Aorta (tissue), 5 donors: ENCODE measurements at regions not wholly inside any gene's neighbourhood (a gene's known extent, or its start where the extent isn't known, plus 50 kb on each side); places are given as distances from the start of the nearest gene placed in this dataset.

Experiments used
- ATAC-seq: fragments of 200-7000 bp; cut with Tn5 transposase; one replicate; pipeline ENCODE4 v1.9.1; 2022; ENCODE audit warnings: moderate library complexity; ENCODE audit not compliant: low FRiP score
- DNase-seq, 2 donors: peaks; one replicate each; pipeline ENCODE4 v3.0.0-alpha.2; 2020
- H3K27ac ChIP-seq, 2 donors: one replicate each; pipeline ENCODE4 v1.5.1; 2013; ENCODE audit warnings: low read length in 2 of 2, mild to moderate bottlenecking in 2 of 2, moderate library complexity in 2 of 2, control low read depth in 1 of 2, inconsistent platforms in 1 of 2, low read depth in 1 of 2
- H3K27me3 ChIP-seq, 2 donors: one replicate each; pipeline ENCODE4 v1.6.1; 2013; ENCODE audit warnings: control low read depth in 1 of 2, low read length in 1 of 2, mild to moderate bottlenecking in 1 of 2, moderate library complexity in 1 of 2; ENCODE audit not compliant: insufficient read depth in 2 of 2, control insufficient read depth in 1 of 2
- H3K36me3 ChIP-seq, 2 donors: one replicate each; pipeline ENCODE4 v1.6.1; 2013; ENCODE audit warnings: control low read depth in 1 of 2, low read length in 1 of 2, mild to moderate bottlenecking in 1 of 2; ENCODE audit not compliant: insufficient read depth in 2 of 2, control insufficient read depth in 1 of 2
- H3K4me1 ChIP-seq, 2 donors: one replicate each; pipeline ENCODE4 v1.6.1; 2013; ENCODE audit warnings: low read length in 2 of 2, control low read depth in 1 of 2, mild to moderate bottlenecking in 1 of 2, moderate library complexity in 1 of 2; ENCODE audit not compliant: insufficient read depth in 2 of 2, control insufficient read depth in 1 of 2
- H3K4me3 ChIP-seq, 2 donors: one replicate each; pipeline ENCODE4 v1.5.1; 2013; ENCODE audit warnings: low read length in 2 of 2, control low read depth in 1 of 2, mild to moderate bottlenecking in 1 of 2
- H3K9me3 ChIP-seq: one replicate; pipeline ENCODE4 v1.6.1; 2013; ENCODE audit warnings: mild to moderate bottlenecking, low read length; ENCODE audit not compliant: control insufficient read depth
- WGBS, 2 donors: extraction: QIAGEN DNeasy Blood & Tissue Kit; methylation state at CpG; one replicate each; pipeline ENCODE4 v1.1.7; 2013; 5-methylcytosine and 5-hydroxymethylcytosine counted together
- intact Hi-C, 2 donors: fragments of 100-400 bp; cut with DNase I; formaldehyde crosslinking; loops; one replicate each; pipeline versions ENCODE4 v1.14.2 to v1.15.0; 2022
- donor health status: healthy with polysubstance abuse.
- donor health status: Bipolar disorder and iron deficiency.
- donor health status: DM: no; HTN: no; CAD: no.
- donor health status: DM: no; HTN: no; CAD: no.
- donor health status: DM: yes; HTN: yes; CAD: no.

GRCh38 chr18:26746826-26747475 lies 118.6 kb downstream of the AQP4 start:
- Histone ChIP-seq H3K4me3 (no peak overlapping the region), H3K9me3 (peaks cover 2% of the 10 kb centered on the region), H3K36me3 (no peaks in the 10 kb centered on the region), H3K27ac (no peak overlapping the region), H3K27me3 (no peaks in the 10 kb centered on the region), H3K4me1 (no peaks in the 10 kb centered on the region)
- no peak for DNase-seq
- ATAC-seq: no peak
- intact Hi-C loops: no loop called here
- WGBS, 2 donors: 31 to 32% methylated on average over 10 of the region's 10 CpGs

- Histone ChIP-seq H3K9me3 (peaks cover 2% of the 10 kb centered on the region), H3K4me1 (no peaks in the 10 kb centered on the region), H3K27me3 (no peaks in the 10 kb centered on the region), H3K4me3 (no peak overlapping the region), H3K36me3 (no peaks in the 10 kb centered on the region), H3K27ac (no peak overlapping the region)
- intact Hi-C loops: no loop called here
- no peak for DNase-seq
- ATAC-seq: no peak
- WGBS, 2 donors: 3 to 9% methylated on average over 5 of the region's 5 CpGs
These were observed 119.1 kb downstream of the AQP4 start for GRCh38 chr18:26746398-26746797.

GRCh38 chr18:26745288-26746181 lies 120.0 kb downstream of the AQP4 start:
- H3K27me3 ChIP-seq: no peaks in the 10 kb centered on the region
- intact Hi-C loops: no loop called here
- no peak overlapping the region for H3K27ac ChIP-seq
- WGBS, 2 donors: 56 to 64% methylated on average over 6 of the region's 6 CpGs
- ATAC-seq (no peak), DNase-seq (no peak)
- no peaks in the 10 kb centered on the region for H3K4me1 ChIP-seq
- H3K9me3 ChIP-seq: peaks cover 2% of the 10 kb centered on the region
- H3K36me3 ChIP-seq: no peaks in the 10 kb centered on the region
- H3K4me3 ChIP-seq: no peak overlapping the region

GRCh38 chr18:26741758-26742157 lies 123.7 kb downstream of the AQP4 start:
- WGBS, 2 donors: 90 to 91% methylated on average over 3 of the region's 3 CpGs

GRCh38 chr18:26741048-26741447 lies 124.5 kb downstream of the AQP4 start:
- no peaks in the 10 kb centered on the region for H3K27me3 ChIP-seq
- H3K27ac ChIP-seq: no peak overlapping the region
- ATAC-seq (no peak), DNase-seq (no peak)
- no peaks in the 10 kb centered on the region for H3K4me1 ChIP-seq
- no peak overlapping the region for H3K4me3 ChIP-seq
- peaks cover 2% of the 10 kb centered on the region for H3K9me3 ChIP-seq
- H3K36me3 ChIP-seq: no peaks in the 10 kb centered on the region
- intact Hi-C loops: no loop called here
- 81 to 84% methylated on average over 1 of the region's 1 CpG for WGBS, 2 donors

More at GRCh38 chr18:26741758-26742157, 123.7 kb downstream of the AQP4 start:
- Histone ChIP-seq H3K4me1 (no peaks in the 10 kb centered on the region), H3K36me3 (no peaks in the 10 kb centered on the region), H3K27ac (no peak overlapping the region), H3K4me3 (no peak overlapping the region), H3K27me3 (no peaks in the 10 kb centered on the region), H3K9me3 (peaks cover 2% of the 10 kb centered on the region)
- ATAC-seq: no peak
- intact Hi-C loops: no loop called here
- DNase-seq: no peak

GRCh38 chr18:26740396-26740795 lies 125.1 kb downstream of the AQP4 start:
- Histone ChIP-seq H3K9me3 (peaks cover 2% of the 10 kb centered on the region), H3K4me3 (no peak overlapping the region), H3K27ac (no peak overlapping the region), H3K4me1 (no peaks in the 10 kb centered on the region), H3K36me3 (no peaks in the 10 kb centered on the region), H3K27me3 (no peaks in the 10 kb centered on the region)
- WGBS, 2 donors: 81 to 88% methylated on average over 2 of the region's 2 CpGs
- no peak for DNase-seq
- intact Hi-C loops: no loop called here
- ATAC-seq: no peak

- no peaks in the 10 kb centered on the region for H3K9me3 ChIP-seq
- H3K27me3 ChIP-seq: no peaks in the 10 kb centered on the region
- H3K4me3 ChIP-seq: no peak overlapping the region
- H3K27ac ChIP-seq: no peak overlapping the region
- intact Hi-C loops: no loop called here
- DNase-seq (no peak), ATAC-seq (no peak)
- H3K36me3 ChIP-seq: no peaks in the 10 kb centered on the region
- H3K4me1 ChIP-seq: no peaks in the 10 kb centered on the region
- 88 to 89% methylated on average over 3 of the region's 3 CpGs for WGBS, 2 donors
These were observed 126.8 kb downstream of the AQP4 start for GRCh38 chr18:26738706-26739105.

GRCh38 chr18:26736301-26736700 lies 129.2 kb downstream of the AQP4 start:
- WGBS, 2 donors: 95 to 96% methylated on average over 1 of the region's 1 CpG
- intact Hi-C loops: no loop called here
- Histone ChIP-seq H3K27me3 (no peaks in the 10 kb centered on the region), H3K9me3 (no peaks in the 10 kb centered on the region), H3K27ac (no peak overlapping the region), H3K4me3 (no peak overlapping the region), H3K4me1 (no peaks in the 10 kb centered on the region), H3K36me3 (no peaks in the 10 kb centered on the region)
- DNase-seq (no peak), ATAC-seq (no peak)

GRCh38 chr18:26734760-26735159 lies 130.7 kb downstream of the AQP4 start:
- Histone ChIP-seq H3K9me3 (no peaks in the 10 kb centered on the region), H3K4me1 (no peaks in the 10 kb centered on the region), H3K36me3 (no peaks in the 10 kb centered on the region), H3K27me3 (no peaks in the 10 kb centered on the region), H3K4me3 (no peak overlapping the region), H3K27ac (no peak overlapping the region)
- ATAC-seq: no peak
- DNase-seq: no peak
- WGBS, 2 donors: 34 to 42% methylated on average over 4 of the region's 4 CpGs
- intact Hi-C loops: no loop called here
